HG03196 (cell line): ENCODE measurements at regions not wholly inside any gene's neighbourhood (a gene's known extent, or its start where the extent isn't known, plus 50 kb on each side); places are given as distances from the start of the nearest gene placed in this dataset.
"Not testable (repeated sequence)": the region's sequence is repeated elsewhere in the genome, so short reads cannot be mapped to it uniquely, and the experiment has no call there.

ENCODE experiments used
- ATAC-seq: cut with Tn5 transposase; IDR thresholded peaks from one replicate; pipeline ENCODE4 v1.9.1; 2021; ENCODE audit not compliant: unreplicated experiment

GRCh38 chr4:116702949-116703348, 382.4 kb downstream of the TRAM1L1 start:
- no peak for ATAC-seq

GRCh38 chr4:116688536-116688935, 396.8 kb downstream of the TRAM1L1 start:
- no peak for ATAC-seq

- ATAC-seq, result no peak
Observed at GRCh38 chr4:116668190-116668589, 417.2 kb downstream of the TRAM1L1 start.

- no peak for ATAC-seq
Observed at GRCh38 chr4:116665716-116666115, 419.7 kb downstream of the TRAM1L1 start.

- ATAC-seq, result no peak
Observed at GRCh38 chr4:116664198-116664597, 421.2 kb downstream of the TRAM1L1 start.

- no peak for ATAC-seq
Observed at GRCh38 chr4:116639070-116639577, 446.3 kb downstream of the TRAM1L1 start.

GRCh38 chr4:116638592-116638991, 446.8 kb downstream of the TRAM1L1 start:
- no peak for ATAC-seq

GRCh38 chr4:116636917-116637316, 448.5 kb downstream of the TRAM1L1 start:
- peak; percentile 98 for ATAC-seq

GRCh38 chr4:116632269-116632668, 453.1 kb downstream of the TRAM1L1 start:
- no peak for ATAC-seq

GRCh38 chr4:116628598-116628997, 456.8 kb downstream of the TRAM1L1 start:
- ATAC-seq, result no peak

GRCh38 chr4:116627545-116627944, 457.8 kb downstream of the TRAM1L1 start:
- ATAC-seq, result no peak

- ATAC-seq, result not testable (repeated sequence)
Observed at GRCh38 chr4:116619508-116619907, 465.9 kb downstream of the TRAM1L1 start.

- ATAC-seq, result no peak
Observed at GRCh38 chr4:116618638-116619037, 466.7 kb downstream of the TRAM1L1 start.

GRCh38 chr4:116603096-116603495, 482.3 kb downstream of the TRAM1L1 start:
- ATAC-seq, result no peak

- ATAC-seq, result no peak
Observed at GRCh38 chr4:116599859-116600258, 485.5 kb downstream of the TRAM1L1 start.

GRCh38 chr4:116598980-116599789, 486.2 kb downstream of the TRAM1L1 start:
- no peak for ATAC-seq

GRCh38 chr4:116598155-116598979, 487.0 kb downstream of the TRAM1L1 start:
- no peak for ATAC-seq

- no peak for ATAC-seq
Observed at GRCh38 chr4:116590648-116591047, 494.7 kb downstream of the TRAM1L1 start.

GRCh38 chr4:116588783-116589182, 496.6 kb downstream of the TRAM1L1 start:
- ATAC-seq, result no peak

GRCh38 chr4:116585246-116585645, 500.1 kb downstream of the TRAM1L1 start:
- ATAC-seq, result no peak

GRCh38 chr4:116577321-116577720, 508.1 kb downstream of the TRAM1L1 start:
- ATAC-seq, result no peak

GRCh38 chr4:116573540-116573939, 511.8 kb downstream of the TRAM1L1 start:
- no peak for ATAC-seq
